Mesothelial cell of epicardium (in vitro differentiated cells): ENCODE measurements at regions not wholly inside any gene's neighbourhood (a gene's known extent, or its start where the extent isn't known, plus 50 kb on each side); places are given as distances from the start of the nearest gene placed in this dataset.

Experiments
- DNase-seq, 2 experiments: peaks; one replicate each; pipeline ENCODE4 v3.0.0; 2021; ENCODE audit warnings: low spot score in 2 of 2; ENCODE audit not compliant: unreplicated experiment in 2 of 2
- H3K27ac Mint-ChIP-seq: 2 replicates; pipeline ENCODE4 v1.8.0; 2021; ENCODE audit warnings: mixed read lengths
- H3K27me3 Mint-ChIP-seq: 2 replicates; pipeline ENCODE4 v1.8.0; 2021; ENCODE audit warnings: low read depth, mixed read lengths
- H3K36me3 Mint-ChIP-seq: 2 replicates; pipeline ENCODE4 v1.8.0; 2021; ENCODE audit warnings: mixed read lengths
- H3K4me1 Mint-ChIP-seq: 2 replicates; pipeline ENCODE4 v1.8.0; 2021; ENCODE audit warnings: mixed read lengths
- H3K4me3 Mint-ChIP-seq: 2 replicates; pipeline ENCODE4 v1.8.0; 2021; ENCODE audit warnings: mild to moderate bottlenecking, moderate library complexity, mixed read lengths
- H3K9me3 Mint-ChIP-seq: 2 replicates; pipeline ENCODE4 v1.8.0; 2021; ENCODE audit warnings: mixed read lengths
- TF ChIP-seq, protein P1 (sequence below): fragments of 200-600 bp; sonication (generic); IDR thresholded peaks from one replicate; pipeline ENCODE4 v1.5.0; 2021; ENCODE audit warnings: antibody characterized with exemption; ENCODE audit not compliant: unreplicated experiment

DNA sequence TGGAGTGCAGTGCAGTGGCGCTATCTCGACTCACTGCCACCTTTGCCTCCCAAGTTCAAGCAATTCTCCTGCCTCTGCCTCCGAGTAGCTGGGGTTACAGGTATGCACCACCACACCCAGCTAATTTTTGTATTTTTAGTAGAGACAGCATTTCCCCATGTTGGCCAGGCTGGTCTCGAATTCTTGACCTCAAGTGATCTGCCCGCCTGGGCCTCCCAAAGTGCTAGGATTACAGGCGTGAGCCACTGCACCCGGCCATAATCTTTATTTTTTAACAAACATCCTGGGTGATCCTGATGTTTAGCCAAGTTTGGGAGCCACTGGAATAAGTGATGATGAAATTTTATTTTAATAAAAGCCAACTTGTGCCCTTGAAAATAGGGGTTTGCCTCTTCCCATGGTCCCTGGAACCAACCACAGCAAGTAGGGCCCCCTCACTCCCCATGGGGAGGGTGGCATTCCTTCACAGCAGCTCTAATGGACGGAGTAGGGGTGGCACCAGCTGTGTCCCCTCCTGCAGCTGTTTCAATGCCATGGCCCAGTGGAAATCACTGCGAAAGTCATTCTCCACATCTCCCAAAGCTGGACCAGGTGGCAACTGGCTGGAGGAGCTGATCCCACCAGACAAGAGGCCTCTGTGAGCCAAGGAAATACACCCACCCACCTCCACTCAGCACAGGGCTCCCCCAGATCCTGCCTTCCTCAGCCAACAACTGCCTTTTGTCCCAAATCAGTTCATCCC is 194.8 kb downstream of the ZFP36L2 start:
- Mint-ChIP-seq H3K36me3 (no peaks in the 10 kb centered on the region), H3K4me3 (no peak overlapping the region), H3K27me3 (no peaks in the 10 kb centered on the region), H3K27ac (peak overlapping the region; percentile 95), H3K4me1 (peaks cover 58% of the 10 kb centered on the region), H3K9me3 (no peaks in the 10 kb centered on the region)
- no peak for DNase-seq
- TF ChIP-seq, protein P1, sequence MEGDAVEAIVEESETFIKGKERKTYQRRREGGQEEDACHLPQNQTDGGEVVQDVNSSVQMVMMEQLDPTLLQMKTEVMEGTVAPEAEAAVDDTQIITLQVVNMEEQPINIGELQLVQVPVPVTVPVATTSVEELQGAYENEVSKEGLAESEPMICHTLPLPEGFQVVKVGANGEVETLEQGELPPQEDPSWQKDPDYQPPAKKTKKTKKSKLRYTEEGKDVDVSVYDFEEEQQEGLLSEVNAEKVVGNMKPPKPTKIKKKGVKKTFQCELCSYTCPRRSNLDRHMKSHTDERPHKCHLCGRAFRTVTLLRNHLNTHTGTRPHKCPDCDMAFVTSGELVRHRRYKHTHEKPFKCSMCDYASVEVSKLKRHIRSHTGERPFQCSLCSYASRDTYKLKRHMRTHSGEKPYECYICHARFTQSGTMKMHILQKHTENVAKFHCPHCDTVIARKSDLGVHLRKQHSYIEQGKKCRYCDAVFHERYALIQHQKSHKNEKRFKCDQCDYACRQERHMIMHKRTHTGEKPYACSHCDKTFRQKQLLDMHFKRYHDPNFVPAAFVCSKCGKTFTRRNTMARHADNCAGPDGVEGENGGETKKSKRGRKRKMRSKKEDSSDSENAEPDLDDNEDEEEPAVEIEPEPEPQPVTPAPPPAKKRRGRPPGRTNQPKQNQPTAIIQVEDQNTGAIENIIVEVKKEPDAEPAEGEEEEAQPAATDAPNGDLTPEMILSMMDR = no peak

DNA sequence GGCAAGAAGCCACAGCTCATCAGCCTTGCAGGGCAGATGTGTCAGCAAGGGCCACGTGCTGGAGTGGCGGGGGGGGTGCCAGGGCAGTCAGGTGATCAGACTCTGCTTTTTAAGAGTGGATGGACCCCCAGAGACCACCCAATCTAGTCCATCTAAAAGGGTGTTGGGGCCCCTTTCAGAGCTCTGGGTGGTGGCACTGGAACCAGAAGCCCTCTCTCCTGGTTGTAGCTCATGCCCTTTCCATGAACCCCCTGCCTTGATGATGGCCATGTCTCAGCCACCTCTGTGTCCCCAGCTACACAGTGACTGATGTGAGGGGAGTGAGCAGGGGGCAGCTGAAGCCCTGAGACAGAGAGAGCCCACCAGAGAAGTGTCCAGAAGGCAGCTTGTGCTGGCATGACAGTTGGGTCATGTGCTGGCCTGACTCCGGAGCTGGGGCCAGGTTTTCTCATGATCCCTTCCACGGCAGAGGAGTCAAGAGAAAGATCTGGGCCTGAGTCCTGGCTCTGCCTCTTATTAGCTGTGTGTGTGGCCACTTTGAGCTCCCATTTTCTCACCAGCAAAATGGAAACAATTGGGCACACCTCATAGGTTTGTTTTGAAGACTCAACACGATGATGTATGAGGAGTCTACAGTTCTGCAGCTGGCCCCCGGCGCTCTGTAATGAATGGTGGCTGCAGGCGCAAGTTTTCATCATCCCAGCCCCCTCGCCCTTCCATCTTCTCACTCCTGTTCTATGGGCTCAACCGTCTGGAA is 195.7 kb downstream of the ZFP36L2 start:
- Mint-ChIP-seq H3K27me3 (no peaks in the 10 kb centered on the region), H3K9me3 (no peaks in the 10 kb centered on the region), H3K4me3 (no peak overlapping the region), H3K36me3 (no peaks in the 10 kb centered on the region), H3K27ac (peak overlapping the region; percentile 64), H3K4me1 (peaks cover 62% of the 10 kb centered on the region)
- no peak for DNase-seq
- TF ChIP-seq, protein P1 = no peak

DNA sequence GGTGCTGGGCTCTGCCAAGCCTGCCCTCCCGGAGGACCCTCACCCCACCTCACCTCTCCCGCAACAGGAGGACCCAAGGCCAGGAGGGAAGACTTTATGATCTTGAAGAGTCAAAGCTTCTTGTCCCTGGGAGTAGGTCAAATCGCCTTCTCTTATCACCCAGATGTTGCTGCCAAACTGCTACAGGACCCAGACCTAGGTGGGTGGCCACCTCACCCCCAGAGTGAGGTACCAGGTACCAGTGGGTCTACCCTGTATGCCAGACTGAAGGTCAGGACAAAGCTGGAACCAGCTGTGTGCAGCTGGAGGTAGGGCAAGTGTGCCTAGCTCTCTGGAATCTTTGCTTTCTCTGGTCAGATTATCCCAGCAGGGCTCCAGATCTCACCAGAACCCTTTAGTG is 197.2 kb downstream of the ZFP36L2 start:
- TF ChIP-seq, protein P1 = no peak
- Mint-ChIP-seq H3K36me3 (no peaks in the 10 kb centered on the region), H3K4me1 (peaks cover 73% of the 10 kb centered on the region), H3K4me3 (no peak overlapping the region), H3K27me3 (no peaks in the 10 kb centered on the region), H3K9me3 (no peaks in the 10 kb centered on the region), H3K27ac (peak overlapping the region; percentile 26)
- DNase-seq = no peak

DNA sequence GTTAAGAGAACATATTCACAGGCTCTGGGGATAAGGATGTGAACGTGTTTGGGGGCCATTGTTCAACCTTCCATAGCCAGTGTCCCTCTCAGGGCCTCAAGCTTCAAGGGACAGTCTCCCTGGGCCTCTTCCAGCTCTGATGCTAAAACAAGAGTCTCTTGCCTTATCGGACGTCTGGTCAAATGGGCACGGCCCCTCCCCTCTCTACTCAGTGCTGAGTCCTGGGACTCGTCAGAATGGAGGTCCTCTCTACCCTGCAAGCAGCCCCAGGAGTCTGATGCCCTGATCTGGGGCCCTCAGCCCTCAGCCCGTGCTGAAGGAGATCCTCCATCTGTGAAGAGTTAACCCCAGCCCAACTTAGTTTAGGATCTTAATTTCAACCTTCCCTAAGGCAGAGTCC is 198.2 kb downstream of the ZFP36L2 start:
- Mint-ChIP-seq H3K36me3 (no peaks in the 10 kb centered on the region), H3K4me1 (peaks cover 68% of the 10 kb centered on the region), H3K4me3 (no peak overlapping the region), H3K27me3 (no peaks in the 10 kb centered on the region), H3K27ac (peak overlapping the region; percentile 22), H3K9me3 (no peaks in the 10 kb centered on the region)
- DNase-seq = no peak
- TF ChIP-seq, protein P1 = no peak

DNA sequence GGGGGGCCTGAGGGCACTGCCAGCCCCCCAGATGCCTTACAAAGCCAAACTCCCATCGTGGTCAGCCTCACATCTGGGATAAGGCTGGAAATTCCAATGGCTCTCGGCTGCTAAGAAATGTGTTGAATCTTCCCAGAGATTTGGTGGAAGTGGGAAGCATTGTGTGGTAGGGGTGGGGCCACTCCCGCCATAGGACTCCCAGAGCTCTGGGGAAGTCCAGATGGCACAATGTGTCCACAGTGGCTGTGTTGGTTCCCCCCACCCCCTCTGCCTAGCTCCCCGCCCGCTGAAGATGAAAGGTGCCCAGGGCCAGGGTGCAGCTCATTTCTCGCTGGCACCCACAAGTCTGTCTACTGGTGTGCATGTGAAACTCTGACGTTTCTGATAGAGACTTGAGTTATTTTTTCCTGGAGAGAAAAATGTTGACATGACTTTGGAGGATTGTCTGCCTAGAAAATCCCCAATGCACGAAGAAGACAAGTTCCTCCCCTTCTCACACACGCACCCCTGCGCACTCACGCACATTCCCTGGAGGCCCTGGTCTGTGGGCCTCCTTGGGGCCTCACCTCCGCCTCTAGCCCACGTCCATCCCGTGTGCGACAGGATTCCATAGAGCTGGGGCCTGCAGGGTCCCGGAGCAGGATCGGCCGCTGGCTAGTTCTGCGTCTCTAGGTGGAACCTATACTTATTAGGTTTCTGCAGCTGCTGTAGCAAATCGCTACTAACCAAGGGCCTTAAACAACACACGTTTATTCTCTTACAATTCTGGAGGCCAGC is 199.1 kb downstream of the ZFP36L2 start:
- Mint-ChIP-seq H3K27me3 (no peaks in the 10 kb centered on the region), H3K27ac (peak overlapping the region; percentile 90), H3K4me1 (peaks cover 59% of the 10 kb centered on the region), H3K36me3 (peaks cover 6% of the 10 kb centered on the region), H3K9me3 (peaks cover 4% of the 10 kb centered on the region), H3K4me3 (no peak overlapping the region)
- TF ChIP-seq, protein P1 = no peak
- DNase-seq = no peak
